ENCODE measurements at regions not wholly inside any gene's neighbourhood (a gene's known extent, or its start where the extent isn't known, plus 50 kb on each side); places are given as distances from the start of the nearest gene placed in this dataset.

- DNase-seq, result no peak
Observed at GRCh38 chr6:5946701-5947100, 60.0 kb downstream of the NRN1 start.

DNA sequence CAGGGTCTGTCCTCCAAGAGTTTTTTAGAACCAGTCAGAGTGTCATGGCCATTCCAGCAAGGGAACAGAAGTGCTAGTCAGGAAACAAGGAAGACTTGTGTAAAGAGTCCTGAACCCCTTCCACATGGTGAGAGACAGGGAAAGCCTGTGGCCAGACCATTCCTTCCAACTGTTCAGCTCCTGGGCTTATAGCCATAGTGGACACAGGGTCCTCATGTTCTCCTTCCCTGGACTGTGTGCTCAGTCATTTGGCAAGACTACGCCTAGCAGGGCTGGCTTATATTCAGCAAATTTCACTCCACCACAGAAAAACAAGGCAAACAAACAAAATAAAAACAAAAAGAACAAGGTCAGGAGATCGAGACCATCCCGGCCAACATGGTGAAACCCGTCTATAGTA is 60.5 kb downstream of the NRN1 start:
- no peak for DNase-seq

GRCh38 chr6:5943591-5943990 is 63.1 kb downstream of the NRN1 start:
- DNase-seq, result no peak

GRCh38 chr6:5942591-5942990 is 64.1 kb downstream of the NRN1 start:
- no peak for DNase-seq

DNA sequence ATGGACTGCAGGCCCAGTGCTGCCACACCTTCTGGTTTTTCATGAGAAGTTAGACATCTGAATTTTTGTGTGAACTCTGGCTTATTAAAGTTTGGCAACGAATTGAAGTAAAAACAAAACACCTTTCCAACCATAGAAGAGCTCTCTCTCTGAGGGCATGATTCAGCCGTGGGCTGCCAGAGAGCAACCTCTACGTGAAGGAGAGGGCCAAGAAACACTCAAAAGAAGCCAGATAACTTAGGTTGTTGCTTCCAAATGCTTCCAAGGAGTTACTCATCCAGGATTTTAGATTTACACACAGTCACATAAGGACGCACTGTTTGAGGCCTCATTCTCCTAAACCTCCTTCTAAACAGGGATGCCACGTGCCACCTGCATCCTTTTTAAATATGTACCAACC is 65.5 kb downstream of the NRN1 start:
- no peak for DNase-seq

DNA sequence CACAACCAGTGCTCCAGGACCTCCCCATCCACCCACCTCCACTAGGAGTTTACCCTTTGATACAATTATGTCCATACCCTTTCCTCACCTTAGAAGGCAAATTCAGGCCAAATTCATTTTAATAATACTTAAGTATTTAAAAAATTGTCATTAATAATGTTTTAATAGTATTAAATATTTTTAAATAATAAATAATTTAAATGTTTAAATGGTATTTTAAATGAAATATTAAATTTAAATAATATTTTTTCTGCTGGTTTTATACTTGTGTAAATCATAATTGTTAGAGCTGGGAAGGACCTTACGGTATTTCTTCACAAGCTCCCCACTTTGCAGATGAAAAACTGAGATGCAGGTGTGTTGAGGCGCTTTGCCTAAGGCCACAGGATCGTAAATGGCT is 67.8 kb downstream of the NRN1 start:
- no peak for DNase-seq

DNA sequence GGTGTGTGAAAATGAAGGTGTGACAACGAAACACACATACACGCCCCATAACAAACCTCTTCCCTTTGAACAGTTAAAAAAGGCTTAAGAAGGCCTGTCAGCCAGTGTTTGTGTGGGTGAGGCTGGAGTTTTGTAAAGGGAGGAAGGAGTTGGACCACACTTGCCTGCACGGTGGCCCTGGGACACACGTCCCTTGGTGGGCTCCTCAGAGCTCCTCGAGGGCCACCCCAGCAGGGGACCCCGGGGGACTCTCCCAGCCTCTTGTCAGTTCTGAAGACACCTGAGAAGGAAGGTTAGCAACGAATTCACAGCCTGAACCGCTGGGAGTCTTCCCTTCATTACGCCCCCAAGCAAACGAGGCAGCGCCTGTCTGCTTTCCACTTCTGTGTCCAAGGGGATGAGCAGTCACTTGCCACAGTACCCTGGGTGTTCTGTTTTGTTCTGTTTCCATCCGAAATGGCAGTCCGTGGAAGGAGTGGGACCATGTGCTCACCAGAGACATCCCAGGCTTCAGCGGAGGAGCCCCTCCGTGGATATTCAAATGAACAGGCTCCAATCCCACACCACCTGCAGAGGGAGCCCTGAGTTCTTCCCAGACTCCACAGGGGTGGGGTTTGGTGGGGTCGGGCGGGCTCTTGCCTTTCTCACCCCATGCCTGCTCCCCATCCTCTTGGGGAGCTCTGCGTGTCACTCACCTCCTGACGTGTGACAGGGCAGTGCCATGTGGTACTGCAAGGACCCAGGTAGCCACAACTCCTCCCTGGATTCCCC is 68.6 kb downstream of the NRN1 start:
- DNase-seq, result no peak

- no peak for DNase-seq
Observed at GRCh38 chr6:5937169-5937909, 69.4 kb downstream of the NRN1 start.

GRCh38 chr6:5936631-5937030 is 70.1 kb downstream of the NRN1 start:
- DNase-seq, result no peak

GRCh38 chr6:5936140-5936539 is 70.6 kb downstream of the NRN1 start:
- no peak for DNase-seq

- no peak for DNase-seq
Observed at GRCh38 chr6:5930968-5931367, 75.8 kb downstream of the NRN1 start.

GRCh38 chr6:5930143-5930770 is 76.5 kb downstream of the NRN1 start:
- DNase-seq, result no peak

DNA sequence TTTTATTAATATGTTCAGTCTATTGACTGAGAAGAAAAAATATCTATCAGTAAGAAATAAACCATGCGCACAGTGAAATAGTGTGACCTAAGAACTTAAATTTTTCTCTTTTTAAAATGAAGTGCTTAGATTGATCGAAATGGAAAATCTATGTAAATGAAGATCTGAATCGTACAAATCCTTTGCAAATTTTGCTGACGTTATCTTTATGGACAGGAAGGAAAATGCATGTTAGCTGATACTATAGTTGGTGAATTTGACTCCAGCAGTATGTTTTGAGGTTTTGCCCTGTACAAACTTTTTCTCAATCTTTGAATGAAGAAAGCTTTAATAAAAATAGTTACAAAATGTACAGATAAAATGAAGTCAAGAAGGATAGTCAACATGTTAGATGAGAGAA is 82.9 kb downstream of the NRN1 start:
- no peak for DNase-seq

DNA sequence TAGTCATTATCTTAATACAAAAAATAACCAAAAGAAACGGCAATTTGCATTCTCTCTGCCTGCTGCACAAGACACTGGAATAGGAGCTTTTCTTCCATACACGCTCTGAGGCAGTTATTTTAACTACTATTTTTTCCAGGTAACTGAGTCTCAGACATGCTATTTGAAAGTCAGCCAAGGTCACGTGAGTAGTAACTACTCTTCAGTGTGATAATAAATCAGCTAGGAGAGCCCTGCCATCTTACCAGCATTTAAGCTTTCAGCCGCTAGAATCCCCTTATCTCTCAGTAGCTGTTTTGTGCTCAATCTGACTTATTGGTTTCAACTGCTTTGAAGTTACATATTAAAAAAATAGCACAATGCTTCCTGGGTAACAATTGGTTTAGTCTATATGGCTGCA is 84.5 kb downstream of the NRN1 start:
- no peak for DNase-seq

- no peak for DNase-seq
Observed at GRCh38 chr6:5909721-5910120, 97.0 kb downstream of the NRN1 start.

DNA sequence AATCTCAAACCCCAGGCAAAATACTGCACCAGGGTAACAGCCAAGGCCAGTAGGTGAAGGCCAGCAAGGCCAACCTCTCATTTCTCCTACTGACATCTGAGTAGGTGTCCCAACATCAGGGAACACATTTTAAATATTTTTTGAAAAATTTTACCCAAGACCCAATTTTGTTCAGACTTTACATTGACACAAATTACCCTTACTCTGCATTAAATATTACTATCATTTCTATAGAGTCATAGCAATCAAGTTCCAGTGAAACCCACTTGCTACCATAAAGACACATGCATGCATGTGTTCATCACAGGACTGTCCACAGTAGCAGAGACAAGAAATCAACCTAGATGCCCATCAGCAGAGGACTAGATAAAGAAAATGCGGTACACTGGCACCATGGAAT is 99.9 kb downstream of the NRN1 start:
- no peak for DNase-seq

- no peak for DNase-seq
Observed at GRCh38 chr6:5906340-5906670, 100.4 kb downstream of the NRN1 start.

GRCh38 chr6:5905431-5906339 is 101.0 kb downstream of the NRN1 start:
- no peak for DNase-seq

DNA sequence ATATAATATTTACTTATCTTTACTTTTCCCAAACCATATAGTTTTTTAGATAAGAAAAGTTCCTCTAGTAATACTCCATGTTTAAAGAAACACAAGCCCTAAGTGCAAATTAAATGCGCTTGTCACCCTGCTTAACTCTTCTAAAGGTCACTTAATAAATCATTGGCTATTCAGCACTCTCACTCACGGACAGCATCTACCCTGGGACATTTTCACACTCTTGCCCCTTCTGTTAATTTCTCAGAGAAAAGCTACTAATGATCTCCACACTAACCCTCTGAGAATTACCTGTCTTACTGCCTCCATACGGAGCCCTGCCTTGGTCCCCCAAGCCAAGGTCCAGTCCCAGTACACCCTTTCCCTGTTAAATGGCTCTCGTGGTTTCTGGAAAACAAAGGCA is 102.2 kb downstream of the NRN1 start:
- DNase-seq, result no peak

DNA sequence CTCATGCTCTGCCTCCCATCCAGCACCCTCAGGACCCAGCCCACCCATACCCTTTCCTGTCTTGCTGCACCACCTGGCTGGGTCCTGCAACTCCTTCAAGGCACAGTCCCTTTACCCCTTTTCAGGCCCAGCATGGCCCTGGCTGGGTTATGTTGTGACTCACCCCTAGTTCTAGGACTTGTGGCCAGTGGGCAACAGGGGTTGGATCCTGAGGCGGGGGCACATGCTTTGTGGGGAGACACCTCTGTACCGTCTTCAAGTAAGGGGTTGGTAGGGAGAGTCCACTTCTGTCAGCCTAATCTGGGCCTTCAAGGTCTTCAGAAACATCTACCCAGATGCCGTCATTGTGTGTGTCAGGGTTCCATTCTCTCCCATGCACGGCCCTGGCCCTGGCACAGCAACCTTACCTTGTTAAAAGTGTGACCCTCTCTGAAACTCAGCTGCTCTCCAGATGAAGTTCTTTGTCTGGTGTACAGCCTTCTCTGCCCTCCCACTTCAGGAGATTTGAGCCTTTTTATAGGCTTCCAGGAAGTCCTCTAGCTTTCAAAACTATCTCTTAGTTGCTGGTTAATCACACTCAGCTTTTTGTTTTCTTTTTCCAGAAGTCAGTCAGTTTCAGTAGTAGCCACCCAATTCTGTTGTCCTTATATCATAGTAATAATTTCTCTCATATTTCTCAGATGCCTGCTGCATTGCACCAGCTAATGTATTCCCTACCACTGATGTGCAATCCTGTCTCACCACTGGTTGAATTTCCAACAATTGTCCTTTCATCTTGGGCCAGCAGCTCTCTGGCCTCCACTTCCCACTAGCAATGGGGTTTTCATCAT is 107.3 kb downstream of the NRN1 start:
- no peak for DNase-seq

GRCh38 chr6:5898563-5898962 is 108.2 kb downstream of the NRN1 start:
- DNase-seq, result no peak

- DNase-seq, result no peak
Observed at GRCh38 chr6:5898102-5898501, 108.6 kb downstream of the NRN1 start.

Measured in T-helper 9 cell (primary cell).